SW 1271 (cell line): ENCODE measurements at regions not wholly inside any gene's neighbourhood (a gene's known extent, or its start where the extent isn't known, plus 50 kb on each side); places are given as distances from the start of the nearest gene placed in this dataset.

ENCODE experiments used
- DNase-seq, 2 experiments: peaks; one replicate each; lab custom pipeline; 2025; lab: John Stamatoyannopoulos, UW

GRCh38 chr6:9482030-9482738 lies 932.7 kb downstream of the TFAP2A start:
- peak; percentile 90 to 99 for DNase-seq

GRCh38 chr6:9481292-9482029 lies 933.4 kb downstream of the TFAP2A start:
- peak; percentile 27 to 76 for DNase-seq

- DNase-seq = no peak
Observed at GRCh38 chr6:9468277-9468676, 946.6 kb downstream of the TFAP2A start.

- DNase-seq = no peak
Observed at GRCh38 chr6:9467741-9468140, 947.1 kb downstream of the TFAP2A start.

- no peak for DNase-seq
Observed at GRCh38 chr6:9464583-9464982, 950.3 kb downstream of the TFAP2A start.

- DNase-seq = peak in 1 of 2 experiments; percentile 22
Observed at GRCh38 chr6:9463311-9463710, 951.6 kb downstream of the TFAP2A start.

GRCh38 chr6:9461188-9461587 lies 953.7 kb downstream of the TFAP2A start:
- no peak for DNase-seq

GRCh38 chr6:9458424-9458823 lies 956.5 kb downstream of the TFAP2A start:
- DNase-seq = no peak

GRCh38 chr6:9455864-9456658 lies 958.8 kb downstream of the TFAP2A start:
- DNase-seq = no peak

GRCh38 chr6:9439621-9440330 lies 975.1 kb downstream of the TFAP2A start:
- no peak for DNase-seq

- no peak for DNase-seq
Observed at GRCh38 chr6:9437836-9438235, 977.0 kb downstream of the TFAP2A start.

GRCh38 chr6:9435281-9435680 lies 979.6 kb downstream of the TFAP2A start:
- DNase-seq = no peak

- DNase-seq = no peak
Observed at GRCh38 chr6:9431945-9432344, 982.9 kb downstream of the TFAP2A start.

GRCh38 chr6:9428421-9429172 lies 986.3 kb downstream of the TFAP2A start:
- no peak for DNase-seq

- DNase-seq = no peak
Observed at GRCh38 chr6:9422138-9422537, 986.8 kb upstream of the SLC35B3 start.

- no peak for DNase-seq
Observed at GRCh38 chr6:9420316-9421015, 985.1 kb upstream of the SLC35B3 start.

GRCh38 chr6:9417400-9417799 lies 982.1 kb upstream of the SLC35B3 start:
- no peak for DNase-seq

- peak; percentile 18 to 51 for DNase-seq
Observed at GRCh38 chr6:9412951-9413559, 977.7 kb upstream of the SLC35B3 start.

- DNase-seq = no peak
Observed at GRCh38 chr6:9409126-9409525, 973.8 kb upstream of the SLC35B3 start.

- no peak for DNase-seq
Observed at GRCh38 chr6:9408402-9409117, 973.2 kb upstream of the SLC35B3 start.
